Activated CD4-positive, CD25-positive, alpha-beta regulatory T cell treated with anti-CD3 and anti-CD28 coated beads, Interleukin-2, amount 50 U/mL, for 72 hours (primary cell): ENCODE measurements at regions not wholly inside any gene's neighbourhood (a gene's known extent, or its start where the extent isn't known, plus 50 kb on each side); places are given as distances from the start of the nearest gene placed in this dataset.
"Not testable (repeated sequence)": the region's sequence is repeated elsewhere in the genome, so short reads cannot be mapped to it uniquely, and the experiment has no call there.

Source experiments
- DNase-seq: peaks from one replicate; pipeline ENCODE4 v3.0.0; 2021

- no peak for DNase-seq
These were observed 283.1 kb upstream of the CYRIA start for GRCh38 chr2:16948710-16949109.

- DNase-seq: no peak
These were observed 282.4 kb upstream of the CYRIA start for GRCh38 chr2:16948053-16948452.

GRCh38 chr2:16943279-16943958 lies 277.8 kb upstream of the CYRIA start:
- DNase-seq: no peak

GRCh38 chr2:16940214-16940613 lies 274.6 kb upstream of the CYRIA start:
- no peak for DNase-seq

GRCh38 chr2:16939771-16940170 lies 274.1 kb upstream of the CYRIA start:
- DNase-seq: no peak

GRCh38 chr2:16933355-16933754 lies 267.7 kb upstream of the CYRIA start:
- DNase-seq: no peak

- no peak for DNase-seq
These were observed 267.2 kb upstream of the CYRIA start for GRCh38 chr2:16932826-16933225.

- DNase-seq: no peak
These were observed 265.8 kb upstream of the CYRIA start for GRCh38 chr2:16931441-16931840.

- DNase-seq: no peak
These were observed 261.8 kb upstream of the CYRIA start for GRCh38 chr2:16927398-16927797.

- DNase-seq: no peak
These were observed 259.5 kb upstream of the CYRIA start for GRCh38 chr2:16925145-16925544.

- DNase-seq: not testable (repeated sequence)
These were observed 249.7 kb upstream of the CYRIA start for GRCh38 chr2:16915341-16915755.

- DNase-seq: no peak
These were observed 246.1 kb upstream of the CYRIA start for GRCh38 chr2:16911746-16912145.

- no peak for DNase-seq
These were observed 243.0 kb upstream of the CYRIA start for GRCh38 chr2:16908656-16909055.

GRCh38 chr2:16907645-16908282 lies 242.1 kb upstream of the CYRIA start:
- no peak for DNase-seq

- DNase-seq: not testable (repeated sequence)
These were observed 239.7 kb upstream of the CYRIA start for GRCh38 chr2:16905325-16905724.

- no peak for DNase-seq
These were observed 234.9 kb upstream of the CYRIA start for GRCh38 chr2:16900405-16901025.

GRCh38 chr2:16899958-16900357 lies 234.3 kb upstream of the CYRIA start:
- DNase-seq: no peak

GRCh38 chr2:16890081-16890480 lies 224.4 kb upstream of the CYRIA start:
- no peak for DNase-seq

GRCh38 chr2:16885027-16885426 lies 219.4 kb upstream of the CYRIA start:
- DNase-seq: no peak

- DNase-seq: no peak
These were observed 217.1 kb upstream of the CYRIA start for GRCh38 chr2:16882706-16883105.

GRCh38 chr2:16881122-16881521 lies 215.5 kb upstream of the CYRIA start:
- DNase-seq: no peak

GRCh38 chr2:16871411-16871810 lies 205.8 kb upstream of the CYRIA start:
- no peak for DNase-seq

- DNase-seq: no peak
These were observed 204.9 kb upstream of the CYRIA start for GRCh38 chr2:16870491-16871076.

- no peak for DNase-seq
These were observed 204.1 kb upstream of the CYRIA start for GRCh38 chr2:16869711-16870110.
